ENCODE measurements at regions not wholly inside any gene's neighbourhood (a gene's known extent, or its start where the extent isn't known, plus 50 kb on each side); places are given as distances from the start of the nearest gene placed in this dataset.

DNA sequence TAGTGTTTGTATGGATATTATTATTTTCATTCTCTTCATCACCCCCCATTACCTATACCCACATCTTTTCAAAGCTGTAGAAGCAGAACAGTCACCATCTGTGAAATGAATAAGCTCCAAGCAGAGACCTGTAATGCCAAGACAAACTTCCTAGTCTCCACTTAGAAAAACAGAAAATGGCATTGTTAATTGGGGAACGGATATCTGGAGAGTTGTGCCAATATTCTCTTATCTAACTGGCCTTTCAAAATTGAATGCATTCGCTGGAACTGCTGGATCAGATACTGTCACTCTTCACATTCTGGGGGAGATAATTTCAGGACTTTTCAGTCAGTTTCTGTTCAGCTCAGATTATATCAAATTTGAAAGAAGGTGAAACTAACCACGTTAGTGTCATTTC lies 464.4 kb upstream of the GOT2 start:
- TF ChIP-seq, protein P1, sequence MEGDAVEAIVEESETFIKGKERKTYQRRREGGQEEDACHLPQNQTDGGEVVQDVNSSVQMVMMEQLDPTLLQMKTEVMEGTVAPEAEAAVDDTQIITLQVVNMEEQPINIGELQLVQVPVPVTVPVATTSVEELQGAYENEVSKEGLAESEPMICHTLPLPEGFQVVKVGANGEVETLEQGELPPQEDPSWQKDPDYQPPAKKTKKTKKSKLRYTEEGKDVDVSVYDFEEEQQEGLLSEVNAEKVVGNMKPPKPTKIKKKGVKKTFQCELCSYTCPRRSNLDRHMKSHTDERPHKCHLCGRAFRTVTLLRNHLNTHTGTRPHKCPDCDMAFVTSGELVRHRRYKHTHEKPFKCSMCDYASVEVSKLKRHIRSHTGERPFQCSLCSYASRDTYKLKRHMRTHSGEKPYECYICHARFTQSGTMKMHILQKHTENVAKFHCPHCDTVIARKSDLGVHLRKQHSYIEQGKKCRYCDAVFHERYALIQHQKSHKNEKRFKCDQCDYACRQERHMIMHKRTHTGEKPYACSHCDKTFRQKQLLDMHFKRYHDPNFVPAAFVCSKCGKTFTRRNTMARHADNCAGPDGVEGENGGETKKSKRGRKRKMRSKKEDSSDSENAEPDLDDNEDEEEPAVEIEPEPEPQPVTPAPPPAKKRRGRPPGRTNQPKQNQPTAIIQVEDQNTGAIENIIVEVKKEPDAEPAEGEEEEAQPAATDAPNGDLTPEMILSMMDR (IDR thresholded peaks at IDR 0.05) = no peak
- TF ChIP-seq POLR2A (IDR thresholded peaks at IDR 0.05) = no peak
